ENCODE measurements at regions not wholly inside any gene's neighbourhood (a gene's known extent, or its start where the extent isn't known, plus 50 kb on each side); places are given as distances from the start of the nearest gene placed in this dataset.

- TF ChIP-seq, protein P1, sequence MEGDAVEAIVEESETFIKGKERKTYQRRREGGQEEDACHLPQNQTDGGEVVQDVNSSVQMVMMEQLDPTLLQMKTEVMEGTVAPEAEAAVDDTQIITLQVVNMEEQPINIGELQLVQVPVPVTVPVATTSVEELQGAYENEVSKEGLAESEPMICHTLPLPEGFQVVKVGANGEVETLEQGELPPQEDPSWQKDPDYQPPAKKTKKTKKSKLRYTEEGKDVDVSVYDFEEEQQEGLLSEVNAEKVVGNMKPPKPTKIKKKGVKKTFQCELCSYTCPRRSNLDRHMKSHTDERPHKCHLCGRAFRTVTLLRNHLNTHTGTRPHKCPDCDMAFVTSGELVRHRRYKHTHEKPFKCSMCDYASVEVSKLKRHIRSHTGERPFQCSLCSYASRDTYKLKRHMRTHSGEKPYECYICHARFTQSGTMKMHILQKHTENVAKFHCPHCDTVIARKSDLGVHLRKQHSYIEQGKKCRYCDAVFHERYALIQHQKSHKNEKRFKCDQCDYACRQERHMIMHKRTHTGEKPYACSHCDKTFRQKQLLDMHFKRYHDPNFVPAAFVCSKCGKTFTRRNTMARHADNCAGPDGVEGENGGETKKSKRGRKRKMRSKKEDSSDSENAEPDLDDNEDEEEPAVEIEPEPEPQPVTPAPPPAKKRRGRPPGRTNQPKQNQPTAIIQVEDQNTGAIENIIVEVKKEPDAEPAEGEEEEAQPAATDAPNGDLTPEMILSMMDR (IDR thresholded peaks at IDR 0.05) = no peak
- no peak for TF ChIP-seq POLR2AphosphoS5 (IDR thresholded peaks at IDR 0.05)
Measured at GRCh38 chr5:164256954-164257353, 751.5 kb downstream of the MAT2B start.

All from transverse colon (tissue), 4 donors.